ENCODE measurements at regions not wholly inside any gene's neighbourhood (a gene's known extent, or its start where the extent isn't known, plus 50 kb on each side); places are given as distances from the start of the nearest gene placed in this dataset.
"Not testable (repeated sequence)": the region's sequence is repeated elsewhere in the genome, so short reads cannot be mapped to it uniquely, and the experiment has no call there.

- no peak overlapping the region for H3K4me3 Mint-ChIP-seq
- H3K4me1 Mint-ChIP-seq = no peaks in the 10 kb centered on the region
- no peak overlapping the region for H3K27ac Mint-ChIP-seq
- H3K27me3 Mint-ChIP-seq = no peaks in the 10 kb centered on the region
- H3K36me3 Mint-ChIP-seq (ENCODE audit: low read depth) = no peaks in the 10 kb centered on the region
- no peaks in the 10 kb centered on the region for H3K9me3 Mint-ChIP-seq
- ATAC-seq (replicated peaks) = no peak
Measured at GRCh38 chr3:194262176-194262924, 88.8 kb downstream of the CPN2 start.

GRCh38 chr3:194262925-194263305, 88.2 kb downstream of the CPN2 start:
- no peak overlapping the region for H3K27ac Mint-ChIP-seq
- no peaks in the 10 kb centered on the region for H3K27me3 Mint-ChIP-seq
- H3K36me3 Mint-ChIP-seq (ENCODE audit: low read depth) = no peaks in the 10 kb centered on the region
- H3K4me1 Mint-ChIP-seq = no peaks in the 10 kb centered on the region
- ATAC-seq (replicated peaks) = no peak
- H3K9me3 Mint-ChIP-seq = no peaks in the 10 kb centered on the region
- no peak overlapping the region for H3K4me3 Mint-ChIP-seq

GRCh38 chr3:194264631-194265504, 86.3 kb downstream of the CPN2 start:
- H3K9me3 Mint-ChIP-seq; H3K27ac Mint-ChIP-seq; H3K36me3 Mint-ChIP-seq (ENCODE audit: low read depth); H3K27me3 Mint-ChIP-seq; H3K4me1 Mint-ChIP-seq; H3K4me3 Mint-ChIP-seq; ATAC-seq (replicated peaks): not testable (repeated sequence)

GRCh38 chr3:194265505-194265892, 85.6 kb downstream of the CPN2 start:
- no peaks in the 10 kb centered on the region for H3K27me3 Mint-ChIP-seq
- ATAC-seq (replicated peaks) = no peak
- no peaks in the 10 kb centered on the region for H3K4me1 Mint-ChIP-seq
- H3K4me3 Mint-ChIP-seq = no peak overlapping the region
- no peaks in the 10 kb centered on the region for H3K36me3 Mint-ChIP-seq (ENCODE audit: low read depth)
- H3K27ac Mint-ChIP-seq = no peak overlapping the region
- H3K9me3 Mint-ChIP-seq = no peaks in the 10 kb centered on the region

GRCh38 chr3:194265996-194266964, 84.8 kb downstream of the CPN2 start:
- Mint-ChIP-seq H3K4me3 (no peak overlapping the region), H3K36me3 (ENCODE audit: low read depth) (no peaks in the 10 kb centered on the region), H3K27me3 (no peaks in the 10 kb centered on the region), H3K4me1 (no peaks in the 10 kb centered on the region), H3K9me3 (no peaks in the 10 kb centered on the region), H3K27ac (no peak overlapping the region)
- ATAC-seq (replicated peaks) = no peak

- no peaks in the 10 kb centered on the region for H3K9me3 Mint-ChIP-seq
- H3K4me3 Mint-ChIP-seq = no peak overlapping the region
- H3K36me3 Mint-ChIP-seq (ENCODE audit: low read depth) = no peaks in the 10 kb centered on the region
- no peak overlapping the region for H3K27ac Mint-ChIP-seq
- ATAC-seq (replicated peaks) = no peak
- no peaks in the 10 kb centered on the region for H3K4me1 Mint-ChIP-seq
- H3K27me3 Mint-ChIP-seq = no peaks in the 10 kb centered on the region
Measured at GRCh38 chr3:194267744-194268653, 83.1 kb downstream of the CPN2 start.

GRCh38 chr3:194268654-194269512, 82.2 kb downstream of the CPN2 start:
- ATAC-seq (replicated peaks) = no peak
- H3K36me3 Mint-ChIP-seq (ENCODE audit: low read depth) = no peaks in the 10 kb centered on the region
- no peaks in the 10 kb centered on the region for H3K4me1 Mint-ChIP-seq
- H3K27me3 Mint-ChIP-seq = no peaks in the 10 kb centered on the region
- no peak overlapping the region for H3K4me3 Mint-ChIP-seq
- H3K27ac Mint-ChIP-seq = no peak overlapping the region
- H3K9me3 Mint-ChIP-seq = no peaks in the 10 kb centered on the region

- Mint-ChIP-seq H3K27ac (no peak overlapping the region), H3K4me1 (no peaks in the 10 kb centered on the region), H3K9me3 (no peaks in the 10 kb centered on the region), H3K27me3 (no peaks in the 10 kb centered on the region), H3K4me3 (no peak overlapping the region), H3K36me3 (ENCODE audit: low read depth) (no peaks in the 10 kb centered on the region)
- no peak for ATAC-seq (replicated peaks)
Measured at GRCh38 chr3:194269610-194270145, 81.5 kb downstream of the CPN2 start.

GRCh38 chr3:194270627-194271459, 80.3 kb downstream of the CPN2 start:
- Mint-ChIP-seq H3K4me1 (peaks cover 7% of the 10 kb centered on the region), H3K4me3 (no peak overlapping the region), H3K27ac (no peak overlapping the region), H3K9me3 (no peaks in the 10 kb centered on the region), H3K36me3 (ENCODE audit: low read depth) (no peaks in the 10 kb centered on the region), H3K27me3 (no peaks in the 10 kb centered on the region)
- ATAC-seq (replicated peaks) = no peak

GRCh38 chr3:194271460-194272035, 79.6 kb downstream of the CPN2 start:
- H3K36me3 Mint-ChIP-seq (ENCODE audit: low read depth) = no peaks in the 10 kb centered on the region
- no peak overlapping the region for H3K27ac Mint-ChIP-seq
- ATAC-seq (replicated peaks) = no peak
- no peaks in the 10 kb centered on the region for H3K27me3 Mint-ChIP-seq
- H3K9me3 Mint-ChIP-seq = no peaks in the 10 kb centered on the region
- peaks cover 7% of the 10 kb centered on the region for H3K4me1 Mint-ChIP-seq
- no peak overlapping the region for H3K4me3 Mint-ChIP-seq

GRCh38 chr3:194272221-194272620, 78.9 kb downstream of the CPN2 start:
- no peaks in the 10 kb centered on the region for H3K36me3 Mint-ChIP-seq (ENCODE audit: low read depth)
- peaks cover 7% of the 10 kb centered on the region for H3K4me1 Mint-ChIP-seq
- no peak for ATAC-seq (replicated peaks)
- H3K27ac Mint-ChIP-seq = no peak overlapping the region
- H3K4me3 Mint-ChIP-seq = no peak overlapping the region
- no peaks in the 10 kb centered on the region for H3K9me3 Mint-ChIP-seq
- no peaks in the 10 kb centered on the region for H3K27me3 Mint-ChIP-seq

All from activated T-helper 17 cell treated with anti-CD3 and anti-CD28 coated beads, Interleukin-2, amount 50 U/mL, for 72 hours (primary cell).